Uterus (tissue), 3 donors: ENCODE measurements at regions not wholly inside any gene's neighbourhood (a gene's known extent, or its start where the extent isn't known, plus 50 kb on each side); places are given as distances from the start of the nearest gene placed in this dataset.

ENCODE experiments used
- DNase-seq, 2 donors: peaks; one replicate each; pipeline ENCODE4 v3.0.0-alpha.2; 2019 to 2020
- H3K27ac ChIP-seq, 2 donors: fragments of 200-600 bp; sonication (generic); 1 replicate in 1 of 2; 2 replicates in 1 of 2; pipeline ENCODE4 v1.5.1; 2016 to 2018
- H3K27me3 ChIP-seq, 2 donors: fragments of 200-600 bp; sonication (generic); one replicate each; pipeline ENCODE4 v1.5.1; 2018 to 2019; ENCODE audit warnings: control low read depth in 1 of 2
- H3K36me3 ChIP-seq, 2 donors: fragments of 200-600 bp; sonication (generic); one replicate each; pipeline ENCODE4 v1.5.1; 2019; ENCODE audit warnings: control low read depth in 1 of 2
- H3K4me1 ChIP-seq, 2 donors: fragments of 200-600 bp; sonication (generic); one replicate each; pipeline ENCODE4 v1.5.1; 2018 to 2019; ENCODE audit warnings: control low read depth in 1 of 2
- H3K4me3 ChIP-seq, 2 donors: fragments of 200-600 bp; sonication (generic); 1 replicate in 1 of 2; 2 replicates in 1 of 2; pipeline ENCODE4 v1.5.1; 2018 to 2019; ENCODE audit warnings: mild to moderate bottlenecking in 1 of 2
- H3K9me3 ChIP-seq, 2 donors: fragments of 200-600 bp; sonication (generic); one replicate each; pipeline ENCODE4 v1.5.1; 2019; ENCODE audit warnings: control low read depth in 1 of 2
- POLR2A ChIP-seq, 2 donors: fragments of 450-650 bp; IDR thresholded peaks; one replicate each; pipeline ENCODE4 v1.6.1; 2016; ENCODE audit warnings: antibody characterized with exemption in 2 of 2, mild to moderate bottlenecking in 1 of 2, moderate library complexity in 1 of 2
- intact Hi-C: fragments of 100-400 bp; cut with DNase I; formaldehyde crosslinking; loops from one replicate; pipeline ENCODE4 v1.15.1; 2023; ENCODE audit warnings: low total_unique reads
- TF ChIP-seq, protein P1 (sequence below), 4 experiments: fragments of 200-600 bp in 2 of 4; fragments of 450-650 bp in 2 of 4; sonication (generic) in 2 of 4; IDR thresholded peaks; one replicate each; pipeline ENCODE4 v1.5.1; 2016 to 2019; ENCODE audit warnings: antibody characterized with exemption in 4 of 4, mild to moderate bottlenecking in 2 of 4, moderate library complexity in 1 of 4
- donor health status: DM: yes; HTN: yes; CAD: no.

DNA sequence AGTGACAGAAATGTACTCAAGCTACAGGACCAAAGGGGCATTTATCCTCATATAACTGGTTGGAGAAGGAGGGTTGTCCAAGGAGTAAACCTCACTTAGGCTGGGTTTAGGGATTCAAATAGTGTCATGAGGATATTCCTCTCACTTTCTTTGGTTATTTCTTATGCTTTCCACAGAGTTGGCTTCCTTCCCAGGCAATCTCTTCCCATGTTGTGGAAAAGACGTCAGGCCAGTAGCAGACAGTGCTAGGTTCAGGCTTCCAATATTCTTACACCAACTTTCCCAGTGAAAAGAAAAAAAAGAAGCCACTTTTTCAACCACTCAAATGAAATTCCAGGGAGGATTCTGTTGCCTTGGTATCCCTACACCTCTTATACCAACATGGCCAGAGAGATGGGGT, 653.0 kb downstream of the C4orf33 start:
- H3K27ac ChIP-seq, result no peak overlapping the region
- no peaks in the 10 kb centered on the region for H3K36me3 ChIP-seq
- H3K4me1 ChIP-seq, result no peaks in the 10 kb centered on the region
- TF ChIP-seq, protein P1, sequence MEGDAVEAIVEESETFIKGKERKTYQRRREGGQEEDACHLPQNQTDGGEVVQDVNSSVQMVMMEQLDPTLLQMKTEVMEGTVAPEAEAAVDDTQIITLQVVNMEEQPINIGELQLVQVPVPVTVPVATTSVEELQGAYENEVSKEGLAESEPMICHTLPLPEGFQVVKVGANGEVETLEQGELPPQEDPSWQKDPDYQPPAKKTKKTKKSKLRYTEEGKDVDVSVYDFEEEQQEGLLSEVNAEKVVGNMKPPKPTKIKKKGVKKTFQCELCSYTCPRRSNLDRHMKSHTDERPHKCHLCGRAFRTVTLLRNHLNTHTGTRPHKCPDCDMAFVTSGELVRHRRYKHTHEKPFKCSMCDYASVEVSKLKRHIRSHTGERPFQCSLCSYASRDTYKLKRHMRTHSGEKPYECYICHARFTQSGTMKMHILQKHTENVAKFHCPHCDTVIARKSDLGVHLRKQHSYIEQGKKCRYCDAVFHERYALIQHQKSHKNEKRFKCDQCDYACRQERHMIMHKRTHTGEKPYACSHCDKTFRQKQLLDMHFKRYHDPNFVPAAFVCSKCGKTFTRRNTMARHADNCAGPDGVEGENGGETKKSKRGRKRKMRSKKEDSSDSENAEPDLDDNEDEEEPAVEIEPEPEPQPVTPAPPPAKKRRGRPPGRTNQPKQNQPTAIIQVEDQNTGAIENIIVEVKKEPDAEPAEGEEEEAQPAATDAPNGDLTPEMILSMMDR (IDR thresholded peaks at IDR 0.05), result no peak
- TF ChIP-seq POLR2A (IDR thresholded peaks at IDR 0.05), result no peak
- H3K4me3 ChIP-seq, result no peak overlapping the region
- no peaks in the 10 kb centered on the region for H3K9me3 ChIP-seq
- intact Hi-C loops, result no loop called here
- no peaks in the 10 kb centered on the region for H3K27me3 ChIP-seq
- DNase-seq, result no peak

GRCh38 chr4:129751646-129752045, 655.7 kb downstream of the C4orf33 start:
- Histone ChIP-seq H3K4me3 (no peak overlapping the region), H3K9me3 (no peaks in the 10 kb centered on the region), H3K27me3 (no peaks in the 10 kb centered on the region), H3K4me1 (no peaks in the 10 kb centered on the region), H3K36me3 (no peaks in the 10 kb centered on the region), H3K27ac (no peak overlapping the region)
- intact Hi-C loops, result no loop called here
- TF ChIP-seq, protein P1 (IDR thresholded peaks at IDR 0.05), result no peak
- TF ChIP-seq POLR2A (IDR thresholded peaks at IDR 0.05), result no peak
- no peak for DNase-seq

DNA sequence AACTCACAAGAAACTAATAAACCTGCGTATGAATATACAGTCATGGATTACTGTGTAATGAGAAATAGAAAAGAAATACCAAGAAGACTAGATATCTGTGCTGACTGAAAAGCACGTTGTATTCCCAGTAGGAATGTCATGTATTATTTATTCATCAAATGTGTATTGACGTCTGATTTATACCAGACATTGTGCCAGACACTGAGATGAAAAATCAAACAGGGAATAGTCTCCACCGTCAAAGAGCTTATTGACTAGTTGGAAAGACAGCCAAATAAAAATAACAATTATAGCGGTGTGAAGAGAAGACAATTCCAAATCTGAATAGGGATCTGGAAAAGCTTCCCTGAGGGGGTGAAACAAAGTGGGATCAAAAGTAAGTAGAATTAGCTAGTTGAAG, 687.6 kb downstream of the C4orf33 start:
- Histone ChIP-seq H3K4me3 (no peak overlapping the region), H3K9me3 (no peaks in the 10 kb centered on the region), H3K4me1 (no peaks in the 10 kb centered on the region), H3K27me3 (no peaks in the 10 kb centered on the region), H3K27ac (no peak overlapping the region), H3K36me3 (no peaks in the 10 kb centered on the region)
- no peak for DNase-seq
- TF ChIP-seq, protein P1 (IDR thresholded peaks at IDR 0.05), result no peak
- no peak for TF ChIP-seq POLR2A (IDR thresholded peaks at IDR 0.05)
- intact Hi-C loops, result no loop called here

DNA sequence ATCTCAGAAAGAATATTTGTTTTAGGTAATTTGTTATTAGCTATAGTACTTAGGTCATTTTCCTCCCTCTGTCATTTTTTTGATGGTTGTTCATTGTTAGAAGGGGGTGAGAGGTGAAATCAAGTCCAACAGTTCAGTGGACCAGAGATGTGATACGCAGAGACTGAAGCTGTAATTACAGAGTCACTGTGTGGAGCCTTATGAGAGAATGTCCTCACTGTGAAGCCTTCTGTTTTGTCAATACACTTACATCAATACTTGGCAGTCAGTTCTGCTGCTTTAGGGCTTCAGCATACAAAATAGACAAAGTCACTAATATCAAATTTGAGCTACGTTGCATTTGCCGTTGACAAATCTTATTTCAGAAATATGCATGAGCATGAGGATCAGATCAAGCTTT, 692.5 kb downstream of the C4orf33 start:
- no peaks in the 10 kb centered on the region for H3K9me3 ChIP-seq
- no peak for TF ChIP-seq POLR2A (IDR thresholded peaks at IDR 0.05)
- TF ChIP-seq, protein P1 (IDR thresholded peaks at IDR 0.05), result no peak
- no peak overlapping the region for H3K27ac ChIP-seq
- H3K4me1 ChIP-seq, result no peaks in the 10 kb centered on the region
- intact Hi-C loops, result no loop called here
- no peak overlapping the region for H3K4me3 ChIP-seq
- H3K36me3 ChIP-seq, result no peaks in the 10 kb centered on the region
- DNase-seq, result no peak
- H3K27me3 ChIP-seq, result no peaks in the 10 kb centered on the region

DNA sequence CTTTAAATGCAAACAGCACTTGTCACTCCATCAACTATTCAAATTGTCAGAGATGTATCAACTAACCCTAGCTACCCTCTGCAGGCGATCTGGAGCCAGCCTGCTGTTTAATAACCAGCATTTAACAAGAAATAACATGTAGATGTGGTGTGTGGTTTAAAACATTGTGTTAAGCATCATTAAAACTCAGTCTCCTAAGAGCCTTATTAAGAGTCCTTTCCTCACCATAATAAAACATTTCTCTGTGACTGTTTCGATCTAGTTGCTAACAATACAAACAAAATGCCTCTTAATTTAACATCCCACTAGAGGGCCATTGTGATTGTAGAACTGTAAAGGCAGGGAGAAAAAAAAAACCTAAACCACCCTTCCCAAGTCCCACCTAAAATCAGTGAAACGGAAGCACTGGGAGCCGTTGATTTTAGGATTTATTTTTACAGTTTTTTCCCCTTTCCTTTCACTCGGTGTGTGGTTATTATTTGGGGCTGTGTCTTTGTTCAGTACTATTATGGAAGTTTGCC, 708.6 kb downstream of the C4orf33 start:
- Histone ChIP-seq H3K4me1 (no peaks in the 10 kb centered on the region), H3K9me3 (no peaks in the 10 kb centered on the region), H3K27me3 (no peaks in the 10 kb centered on the region), H3K4me3 (no peak overlapping the region), H3K36me3 (no peaks in the 10 kb centered on the region), H3K27ac (no peak overlapping the region)
- no peak for DNase-seq
- intact Hi-C loops, result no loop called here
- TF ChIP-seq, protein P1 (IDR thresholded peaks at IDR 0.05), result no peak
- TF ChIP-seq POLR2A (IDR thresholded peaks at IDR 0.05), result no peak
